OCI-LY7 (cell line): ENCODE measurements at regions not wholly inside any gene's neighbourhood (a gene's known extent, or its start where the extent isn't known, plus 50 kb on each side); places are given as distances from the start of the nearest gene placed in this dataset.

Experiments
- CTCF ChIP-seq: fragments of 200-600 bp; sonication (generic); conservative IDR thresholded peaks from 2 replicates; pipeline ENCODE4 v1.5.1; 2014; ENCODE audit warnings: mild to moderate bottlenecking, antibody characterized with exemption, low read length, moderate library complexity, mixed read lengths
- EZH2phosphoT487 ChIP-seq: fragments of 200-600 bp; sonication (generic); IDR thresholded peaks from 2 replicates; pipeline ENCODE4 v1.6.1; 2018; ENCODE audit warnings: low read depth, borderline replicate concordance, mild to moderate bottlenecking, mixed run types, antibody characterized with exemption, low read length, moderate library complexity, mixed read lengths

- TF ChIP-seq CTCF = no peak
- TF ChIP-seq EZH2phosphoT487 = no peak
Measured at GRCh38 chr4:19544446-19545125, 707.1 kb upstream of the SLIT2 start.
